Transverse colon (tissue), 4 donors: ENCODE measurements at regions not wholly inside any gene's neighbourhood (a gene's known extent, or its start where the extent isn't known, plus 50 kb on each side); places are given as distances from the start of the nearest gene placed in this dataset.
A peak's percentile ranks its signal among the peaks of the same experiment; 100 is the strongest.

Experiments
- DNase-seq: peaks from one replicate; pipeline ENCODE4 v3.0.0-alpha.2; 2019
- H3K27ac ChIP-seq, 4 donors: fragments of 200-600 bp; sonication (generic); 2 replicates each; pipeline ENCODE4 v1.5.1; 2016 to 2018; ENCODE audit warnings: inconsistent platforms in 4 of 4
- H3K27me3 ChIP-seq: fragments of 200-600 bp; sonication (generic); 2 replicates; pipeline ENCODE4 v1.5.1; 2017; ENCODE audit warnings: inconsistent platforms
- H3K36me3 ChIP-seq, 4 donors: fragments of 200-600 bp; sonication (generic); 2 replicates each; pipeline ENCODE4 v1.5.1; 2017 to 2019; ENCODE audit warnings: inconsistent platforms in 4 of 4
- H3K4me1 ChIP-seq, 4 donors: fragments of 200-600 bp; sonication (generic); 2 replicates each; pipeline ENCODE4 v1.5.1; 2017 to 2020; ENCODE audit warnings: inconsistent platforms in 4 of 4
- H3K4me3 ChIP-seq, 4 donors: fragments of 200-600 bp; sonication (generic); 1 replicate in 1 of 4; 2 replicates in 3 of 4; pipeline versions ENCODE4 v1.5.1 to v1.6.1; 2017 to 2019; ENCODE audit warnings: inconsistent platforms in 4 of 4
- H3K9me3 ChIP-seq, 2 donors: fragments of 200-600 bp; sonication (generic); 2 replicates each; pipeline ENCODE4 v1.5.1; 2017 to 2019; ENCODE audit warnings: inconsistent platforms in 2 of 2
- CTCF ChIP-seq, 5 experiments: fragments of 200-600 bp in 3 of 5; fragments of 450-650 bp in 2 of 5; sonication (generic) in 3 of 5; IDR thresholded peaks; 1 replicate in 2 of 5; 2 replicates in 3 of 5; pipeline ENCODE4 v1.5.1; 2016 to 2017; ENCODE audit warnings: antibody characterized with exemption in 5 of 5, inconsistent platforms in 3 of 5, mild to moderate bottlenecking in 2 of 5, moderate library complexity in 1 of 5
- EP300 ChIP-seq: sonication (generic); formaldehyde crosslinking; IDR thresholded peaks from one replicate; pipeline ENCODE4 v1.6.1; 2017; ENCODE audit warnings: antibody characterized with exemption, low read depth
- POLR2A ChIP-seq: fragments of 450-650 bp; IDR thresholded peaks from one replicate; pipeline ENCODE4 v1.6.1; 2016; ENCODE audit warnings: antibody characterized with exemption, mild to moderate bottlenecking, moderate library complexity
- POLR2AphosphoS5 ChIP-seq, 3 donors: sonication (generic); formaldehyde crosslinking; IDR thresholded peaks; one replicate each; pipeline ENCODE4 v1.6.1; 2016; ENCODE audit warnings: antibody characterized with exemption in 3 of 3
- WGBS, 2 donors: methylation state at CpG; one replicate each; pipeline ENCODE4 v1.1.5; 2018; ENCODE audit warnings: low coverage in 1 of 2; 5-methylcytosine and 5-hydroxymethylcytosine counted together
- in situ Hi-C, 4 donors: fragments of 200-750 bp; cut with MboI; loops; one replicate each; pipeline versions ENCODE4 v1.15.0 to v1.15.1; 2017; ENCODE audit warnings: low sequenced_read_pairs in 3 of 4, low pct_ligation_motif_present in 1 of 4, low pct_unique_long_range_greater_than_20kb in 1 of 4
- intact Hi-C: fragments of 100-400 bp; cut with DNase I; formaldehyde crosslinking; loops from one replicate; pipeline ENCODE4 v1.15.1; 2023; ENCODE audit warnings: low total_unique reads

- DNase-seq: no peak
- Histone ChIP-seq H3K4me1 (no peaks in the 10 kb centered on the region), H3K27ac (no peak overlapping the region), H3K9me3 (no peaks in the 10 kb centered on the region), H3K36me3 (no peaks in the 10 kb centered on the region), H3K4me3 (no peak overlapping the region), H3K27me3 (no peaks in the 10 kb centered on the region)
- peak in 2 of 3 donors; percentile 25 to 49 for TF ChIP-seq POLR2AphosphoS5 (IDR thresholded peaks at IDR 0.05)
- no peak for TF ChIP-seq CTCF (IDR thresholded peaks at IDR 0.05)
- no peak for TF ChIP-seq EP300
- intact Hi-C loops (no loop called here), in situ Hi-C loops (no loop called here)
- 39 to 67% methylated on average over 1 of the region's 1 CpG for WGBS, 2 donors
These were observed 68.3 kb upstream of the ST6GALNAC3 start for GRCh38 chr1:76006234-76006633.

GRCh38 chr1:76010802-76011201 lies 63.7 kb upstream of the ST6GALNAC3 start:
- Histone ChIP-seq H3K9me3 (no peaks in the 10 kb centered on the region), H3K4me3 (no peak overlapping the region), H3K36me3 (no peaks in the 10 kb centered on the region), H3K4me1 (no peaks in the 10 kb centered on the region), H3K27me3 (no peaks in the 10 kb centered on the region), H3K27ac (no peak overlapping the region)
- no peak for TF ChIP-seq POLR2A
- TF ChIP-seq CTCF (IDR thresholded peaks at IDR 0.05): no peak
- TF ChIP-seq POLR2AphosphoS5 (IDR thresholded peaks at IDR 0.05): no peak
- in situ Hi-C loops: no loop called here
- no peak for DNase-seq
- intact Hi-C loops: no loop called here
- WGBS, 2 donors: 73 to 84% methylated on average over 4 of the region's 4 CpGs

- Histone ChIP-seq H3K27ac (no peak overlapping the region), H3K9me3 (no peaks in the 10 kb centered on the region), H3K4me3 (no peak overlapping the region), H3K36me3 (no peaks in the 10 kb centered on the region), H3K27me3 (no peaks in the 10 kb centered on the region), H3K4me1 (no peaks in the 10 kb centered on the region)
- in situ Hi-C loops: no loop called here
- TF ChIP-seq POLR2AphosphoS5 (IDR thresholded peaks at IDR 0.05) (no peak), CTCF (IDR thresholded peaks at IDR 0.05) (no peak), EP300 (no peak), POLR2A (no peak)
- WGBS, 2 donors: 83 to 89% methylated on average over 1 to 2 of the region's 2 CpGs
- intact Hi-C loops: no loop called here
- no peak for DNase-seq
These were observed 62.0 kb upstream of the ST6GALNAC3 start for GRCh38 chr1:76012341-76013205.

GRCh38 chr1:76013206-76013581 lies 61.4 kb upstream of the ST6GALNAC3 start:
- intact Hi-C loops (no loop called here), in situ Hi-C loops (no loop called here)
- Histone ChIP-seq H3K27ac (no peak overlapping the region), H3K36me3 (no peaks in the 10 kb centered on the region), H3K4me3 (no peak overlapping the region), H3K4me1 (no peaks in the 10 kb centered on the region), H3K27me3 (no peaks in the 10 kb centered on the region), H3K9me3 (no peaks in the 10 kb centered on the region)
- no peak for DNase-seq
- TF ChIP-seq CTCF (IDR thresholded peaks at IDR 0.05) (no peak), POLR2AphosphoS5 (IDR thresholded peaks at IDR 0.05) (no peak), EP300 (no peak)
